WERI-Rb-1 (cell line): ENCODE measurements at regions not wholly inside any gene's neighbourhood (a gene's known extent, or its start where the extent isn't known, plus 50 kb on each side); places are given as distances from the start of the nearest gene placed in this dataset.

Source experiments
- DNase-seq: peaks from one replicate; pipeline ENCODE4 v3.0.0-alpha.2; 2020
- H3K27ac ChIP-seq: fragments of 250-450 bp; sonication (Bioruptor Pico); 2 replicates; pipeline ENCODE4 v1.5.1; 2020; ENCODE audit warnings: mild to moderate bottlenecking, moderate library complexity
- H3K27me3 ChIP-seq: fragments of 250-450 bp; sonication (Bioruptor Pico); 2 replicates; pipeline ENCODE4 v1.5.1; 2021; ENCODE audit warnings: mild to moderate bottlenecking, low read depth, moderate library complexity; ENCODE audit not compliant: insufficient read depth, severe bottlenecking
- H3K36me3 ChIP-seq: fragments of 250-450 bp; sonication (Bioruptor Pico); 2 replicates; pipeline ENCODE4 v1.5.1; 2020; ENCODE audit warnings: mild to moderate bottlenecking, moderate library complexity
- H3K4me3 ChIP-seq: 2 replicates; pipeline ENCODE4 v1.5.1; 2011; ENCODE audit warnings: low read depth, mild to moderate bottlenecking, control low read depth, low read length
- H3K9me3 ChIP-seq: fragments of 250-450 bp; sonication (Bioruptor Pico); 2 replicates; pipeline ENCODE4 v1.5.1; 2021; ENCODE audit warnings: mild to moderate bottlenecking, moderate library complexity; ENCODE audit not compliant: severe bottlenecking
- TF ChIP-seq, protein P1 (sequence below): IDR thresholded peaks from 2 replicates; pipeline ENCODE4 v1.5.1; 2011; ENCODE audit warnings: low read depth, mild to moderate bottlenecking, control low read depth, inconsistent platforms, low read length

DNA sequence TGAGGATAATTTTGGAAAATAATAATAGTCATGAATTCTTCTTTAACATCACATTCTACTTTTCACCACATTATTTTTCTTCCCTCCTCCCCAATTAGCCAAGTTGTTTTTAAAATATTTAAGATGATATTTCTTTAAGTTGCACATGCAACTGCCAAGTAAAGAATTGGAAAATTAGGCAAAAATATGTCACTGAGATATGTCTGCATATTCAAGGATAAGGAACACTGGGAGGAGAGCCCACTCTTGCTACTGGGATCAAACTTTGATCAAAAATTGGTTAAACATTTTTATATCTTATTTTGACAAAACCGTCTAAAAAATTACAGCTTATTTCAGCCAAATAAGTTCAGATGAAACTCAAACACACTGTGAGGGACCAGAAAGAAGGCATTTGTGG is 231.2 kb upstream of the TMTC1 start:
- no peak for DNase-seq
- TF ChIP-seq, protein P1, sequence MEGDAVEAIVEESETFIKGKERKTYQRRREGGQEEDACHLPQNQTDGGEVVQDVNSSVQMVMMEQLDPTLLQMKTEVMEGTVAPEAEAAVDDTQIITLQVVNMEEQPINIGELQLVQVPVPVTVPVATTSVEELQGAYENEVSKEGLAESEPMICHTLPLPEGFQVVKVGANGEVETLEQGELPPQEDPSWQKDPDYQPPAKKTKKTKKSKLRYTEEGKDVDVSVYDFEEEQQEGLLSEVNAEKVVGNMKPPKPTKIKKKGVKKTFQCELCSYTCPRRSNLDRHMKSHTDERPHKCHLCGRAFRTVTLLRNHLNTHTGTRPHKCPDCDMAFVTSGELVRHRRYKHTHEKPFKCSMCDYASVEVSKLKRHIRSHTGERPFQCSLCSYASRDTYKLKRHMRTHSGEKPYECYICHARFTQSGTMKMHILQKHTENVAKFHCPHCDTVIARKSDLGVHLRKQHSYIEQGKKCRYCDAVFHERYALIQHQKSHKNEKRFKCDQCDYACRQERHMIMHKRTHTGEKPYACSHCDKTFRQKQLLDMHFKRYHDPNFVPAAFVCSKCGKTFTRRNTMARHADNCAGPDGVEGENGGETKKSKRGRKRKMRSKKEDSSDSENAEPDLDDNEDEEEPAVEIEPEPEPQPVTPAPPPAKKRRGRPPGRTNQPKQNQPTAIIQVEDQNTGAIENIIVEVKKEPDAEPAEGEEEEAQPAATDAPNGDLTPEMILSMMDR: no peak
- no peak overlapping the region for H3K4me3 ChIP-seq
- no peaks in the 10 kb centered on the region for H3K9me3 ChIP-seq
- no peaks in the 10 kb centered on the region for H3K27me3 ChIP-seq
- H3K27ac ChIP-seq: no peak overlapping the region
- no peaks in the 10 kb centered on the region for H3K36me3 ChIP-seq

GRCh38 chr12:30012816-30013450 is 229.2 kb upstream of the TMTC1 start:
- H3K9me3 ChIP-seq: no peaks in the 10 kb centered on the region
- H3K36me3 ChIP-seq: no peaks in the 10 kb centered on the region
- no peaks in the 10 kb centered on the region for H3K27me3 ChIP-seq
- TF ChIP-seq, protein P1: no peak
- no peak for DNase-seq
- H3K4me3 ChIP-seq: no peak overlapping the region
- no peak overlapping the region for H3K27ac ChIP-seq

DNA sequence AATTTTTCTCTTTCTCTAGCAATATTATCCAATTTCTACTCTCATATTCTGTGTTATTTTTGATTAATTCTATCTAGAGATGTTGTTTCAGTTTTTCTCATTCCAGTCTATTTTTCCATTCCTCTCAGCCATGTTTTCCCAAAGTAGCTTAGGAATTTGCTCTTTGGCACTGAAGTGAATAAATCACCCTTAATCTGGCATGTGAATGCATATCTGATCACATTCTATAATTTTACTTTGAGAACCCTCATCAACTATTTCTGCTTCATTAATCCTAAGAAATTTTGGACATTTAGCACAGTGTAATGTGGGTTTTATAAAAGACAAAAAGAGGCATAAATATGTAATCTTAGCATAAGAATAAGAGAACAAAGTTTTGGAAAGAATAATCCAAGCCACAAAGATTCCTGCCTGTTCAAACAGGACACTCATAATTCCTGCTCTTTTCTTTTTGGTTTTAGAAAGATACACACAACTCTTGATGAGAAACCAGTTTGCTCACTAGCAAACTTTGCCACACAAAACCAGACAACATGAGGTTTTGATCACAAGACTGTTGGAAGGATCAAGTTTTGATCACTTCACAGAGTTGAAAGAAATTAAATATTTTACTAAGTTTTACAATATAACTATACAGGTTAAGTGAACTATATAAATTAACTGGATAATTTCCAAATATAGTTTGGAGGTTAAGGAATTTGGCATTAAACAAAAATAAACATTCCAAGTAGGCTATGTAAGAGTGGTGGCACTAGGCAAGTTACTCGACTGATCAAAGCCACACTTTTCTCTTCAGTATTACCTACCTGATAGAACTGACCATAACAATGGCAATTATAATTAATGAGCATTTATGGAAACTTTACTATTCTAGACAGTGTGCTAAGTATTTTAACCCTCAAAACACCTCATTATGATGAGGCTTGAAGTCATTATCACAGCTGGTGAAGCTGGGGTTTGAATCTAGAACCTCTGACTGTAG is 226.6 kb upstream of the TMTC1 start:
- no peak overlapping the region for H3K27ac ChIP-seq
- TF ChIP-seq, protein P1: no peak
- no peaks in the 10 kb centered on the region for H3K27me3 ChIP-seq
- H3K4me3 ChIP-seq: no peak overlapping the region
- DNase-seq: no peak
- H3K36me3 ChIP-seq: no peaks in the 10 kb centered on the region
- no peaks in the 10 kb centered on the region for H3K9me3 ChIP-seq

GRCh38 chr12:30006021-30006420 is 222.3 kb upstream of the TMTC1 start:
- no peak for DNase-seq
- H3K36me3 ChIP-seq: no peaks in the 10 kb centered on the region
- no peaks in the 10 kb centered on the region for H3K27me3 ChIP-seq
- no peak overlapping the region for H3K4me3 ChIP-seq
- H3K9me3 ChIP-seq: no peaks in the 10 kb centered on the region
- TF ChIP-seq, protein P1: no peak
- no peak overlapping the region for H3K27ac ChIP-seq

DNA sequence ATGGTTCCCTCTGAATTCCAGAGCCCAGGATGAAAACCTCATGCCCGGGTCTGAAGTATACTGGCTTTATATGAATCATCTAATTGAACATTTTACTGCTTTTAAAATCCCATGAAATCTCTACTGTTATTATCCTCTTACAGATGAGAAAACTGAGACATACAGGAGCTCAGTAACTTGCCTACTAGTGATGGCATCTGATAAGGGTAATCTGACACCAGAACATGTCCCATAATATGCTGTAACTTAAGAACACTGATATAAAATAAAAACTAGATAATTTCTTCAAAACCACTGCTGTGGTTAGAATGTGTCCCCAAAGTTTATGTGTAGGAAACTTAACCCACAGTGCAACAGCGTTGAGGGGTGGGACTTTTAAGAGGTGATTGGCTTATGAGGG is 219.6 kb upstream of the TMTC1 start:
- H3K27ac ChIP-seq: no peak overlapping the region
- TF ChIP-seq, protein P1: no peak
- no peak overlapping the region for H3K4me3 ChIP-seq

More for the DNA sequence above, 219.6 kb upstream of the TMTC1 start:
- Histone ChIP-seq H3K27me3 (no peaks in the 10 kb centered on the region), H3K9me3 (no peaks in the 10 kb centered on the region), H3K36me3 (no peaks in the 10 kb centered on the region)
- DNase-seq: no peak
